ENCODE measurements at regions not wholly inside any gene's neighbourhood (a gene's known extent, or its start where the extent isn't known, plus 50 kb on each side); places are given as distances from the start of the nearest gene placed in this dataset.
A peak's percentile ranks its signal among the peaks of the same experiment; 100 is the strongest.

- no peak for DNase-seq (ENCODE audit: low read depth)
Observed at GRCh38 chr2:40786636-40787035, 334.7 kb upstream of the SLC8A1 start.

DNA sequence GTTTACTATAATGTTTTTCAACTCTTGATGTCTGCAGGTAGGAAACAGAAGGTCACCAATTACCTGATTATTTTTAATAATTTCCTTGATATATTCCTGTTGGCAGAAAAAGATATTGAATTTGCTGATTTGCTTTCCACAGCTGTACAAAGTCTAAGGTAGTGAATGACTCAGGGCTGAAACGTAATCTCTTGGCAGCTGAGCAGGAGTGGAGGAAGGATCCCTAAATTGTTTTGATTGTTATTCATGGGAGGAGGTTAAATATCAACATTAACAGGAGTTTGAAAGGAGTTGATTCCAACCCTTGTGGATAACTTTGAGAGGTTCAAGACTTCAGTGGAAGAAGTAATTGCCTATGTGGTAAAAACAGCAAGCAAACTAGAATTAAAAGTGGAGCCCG is 345.2 kb upstream of the SLC8A1 start:
- peak; percentile 69 for DNase-seq (ENCODE audit: low read depth)

GRCh38 chr2:40803900-40804299 is 352.0 kb upstream of the SLC8A1 start:
- no peak for DNase-seq (ENCODE audit: low read depth)

DNA sequence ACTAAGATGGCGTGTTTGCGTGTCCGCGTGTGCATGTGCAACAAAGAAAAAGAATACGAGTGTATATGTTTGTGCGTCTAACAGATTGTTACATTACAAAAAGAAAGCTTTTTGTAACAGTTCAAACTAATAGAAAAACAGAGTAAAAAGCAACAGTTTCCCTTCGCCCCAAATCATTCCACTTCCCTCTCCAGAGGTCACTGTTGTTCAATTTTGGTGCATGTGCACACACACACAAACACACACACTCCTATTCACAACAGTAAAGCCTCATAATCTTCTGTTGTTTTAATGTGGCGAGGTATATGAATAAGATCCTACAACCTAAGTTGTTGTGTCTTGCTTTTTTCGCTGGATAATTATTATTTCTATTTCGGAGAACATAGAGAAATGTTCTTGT is 357.3 kb upstream of the SLC8A1 start:
- DNase-seq (ENCODE audit: low read depth), result no peak

GRCh38 chr2:40814616-40815015 is 362.7 kb upstream of the SLC8A1 start:
- DNase-seq (ENCODE audit: low read depth), result peak; percentile 53

GRCh38 chr2:40820319-40820718 is 368.4 kb upstream of the SLC8A1 start:
- no peak for DNase-seq (ENCODE audit: low read depth)

DNA sequence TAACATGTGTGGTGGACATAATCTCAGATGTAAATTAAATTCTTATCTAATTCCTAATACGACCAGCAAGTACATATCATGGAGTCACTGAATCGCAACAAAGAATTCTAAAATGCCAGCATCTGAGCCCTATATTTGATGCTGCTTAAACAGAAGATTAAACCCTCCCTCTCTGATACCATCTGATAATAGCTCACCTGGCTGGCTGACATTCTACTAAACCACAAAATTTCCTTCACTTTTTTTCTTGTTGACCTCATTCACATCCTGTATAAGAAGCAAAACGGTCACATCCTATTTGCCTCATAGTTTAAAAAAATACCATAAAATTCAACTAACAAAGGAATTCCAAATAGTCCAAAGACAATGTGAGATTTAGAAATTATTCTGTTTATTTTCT is 371.6 kb upstream of the SLC8A1 start:
- no peak for DNase-seq (ENCODE audit: low read depth)

DNA sequence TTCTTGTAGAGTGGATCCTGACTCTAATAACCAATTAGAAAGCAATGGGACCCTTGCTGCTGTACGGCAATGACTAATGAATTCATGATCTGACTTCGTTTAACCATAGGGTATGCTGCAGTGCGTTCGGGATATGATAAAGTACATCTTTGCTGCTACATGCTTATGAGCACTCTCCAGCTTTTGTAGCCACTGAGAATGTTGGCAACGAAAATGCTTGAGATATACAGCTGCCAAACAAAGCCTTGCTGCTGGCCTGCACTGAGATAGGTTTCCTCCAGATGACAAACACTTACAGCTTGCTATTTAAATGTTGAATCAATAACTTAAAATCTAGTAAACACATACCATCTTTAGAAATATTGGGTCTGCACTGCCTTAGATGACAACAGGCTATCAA is 372.4 kb upstream of the SLC8A1 start:
- DNase-seq (ENCODE audit: low read depth), result no peak

DNA sequence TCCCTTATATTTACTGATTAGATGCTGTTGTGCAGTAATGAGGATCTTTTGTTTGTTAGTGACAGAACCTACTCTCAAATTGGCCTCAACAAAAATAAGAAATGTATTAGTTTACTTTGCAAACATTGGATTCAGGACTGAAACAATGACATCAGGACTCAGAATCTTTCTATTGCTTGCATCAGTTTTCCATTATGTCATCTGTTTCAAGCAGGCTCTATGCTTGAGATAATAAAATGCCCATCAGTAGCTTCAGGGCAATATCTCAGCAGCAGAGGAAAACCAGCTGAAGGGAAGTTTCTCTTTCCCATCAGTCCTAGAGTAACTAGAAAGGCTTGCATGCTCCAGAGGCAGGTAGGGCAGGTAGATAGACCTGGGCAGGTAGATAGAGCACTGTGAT is 375.5 kb upstream of the SLC8A1 start:
- no peak for DNase-seq (ENCODE audit: low read depth)

- no peak for DNase-seq (ENCODE audit: low read depth)
Observed at GRCh38 chr2:40831321-40831873, 379.5 kb upstream of the SLC8A1 start.

DNA sequence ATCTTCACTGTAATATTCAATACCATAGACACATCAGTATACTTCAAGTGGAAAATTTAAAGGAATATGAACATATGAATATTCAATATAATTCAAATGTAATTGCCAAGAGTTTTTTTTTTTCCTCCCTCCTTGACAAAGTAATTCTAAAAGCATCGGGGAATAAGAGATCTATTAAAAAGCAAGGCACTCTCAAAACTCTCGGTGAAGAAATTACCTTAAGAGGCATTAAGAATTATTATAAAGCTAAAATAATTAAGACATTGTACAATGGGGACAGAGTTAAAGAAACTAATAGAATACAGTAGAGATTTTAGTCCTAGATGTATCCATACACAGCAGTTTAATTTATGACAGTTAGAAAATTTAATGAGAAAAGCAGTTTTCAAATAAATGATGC is 390.0 kb upstream of the SLC8A1 start:
- no peak for DNase-seq (ENCODE audit: low read depth)

GRCh38 chr2:40844353-40845277 is 392.7 kb upstream of the SLC8A1 start:
- DNase-seq (ENCODE audit: low read depth), result no peak

- no peak for DNase-seq (ENCODE audit: low read depth)
Observed at GRCh38 chr2:40851661-40852060, 399.8 kb upstream of the SLC8A1 start.

DNA sequence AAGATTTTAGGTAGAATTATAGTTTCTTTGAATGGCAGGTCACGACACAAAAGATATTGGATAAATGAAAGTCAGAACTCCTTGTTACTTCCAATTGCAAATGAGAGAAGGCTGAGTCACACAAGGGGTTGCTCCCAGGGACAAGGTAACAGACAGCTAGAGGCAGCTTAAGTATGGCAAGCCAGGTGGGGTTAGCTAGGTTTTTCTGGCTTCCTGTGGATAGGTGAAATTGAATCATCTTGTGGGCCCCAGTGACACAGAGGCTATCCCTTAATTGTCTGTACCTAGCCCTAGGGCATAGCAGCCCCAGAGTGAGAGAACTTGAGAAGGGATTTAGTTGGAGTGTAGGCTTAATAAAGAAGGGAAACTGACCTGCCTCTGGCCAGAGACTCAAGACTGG is 407.7 kb upstream of the SLC8A1 start:
- DNase-seq (ENCODE audit: low read depth), result no peak

- DNase-seq (ENCODE audit: low read depth), result no peak
Observed at GRCh38 chr2:40867829-40868228, 415.9 kb upstream of the SLC8A1 start.

- no peak for DNase-seq (ENCODE audit: low read depth)
Observed at GRCh38 chr2:40872580-40872979, 420.7 kb upstream of the SLC8A1 start.

DNA sequence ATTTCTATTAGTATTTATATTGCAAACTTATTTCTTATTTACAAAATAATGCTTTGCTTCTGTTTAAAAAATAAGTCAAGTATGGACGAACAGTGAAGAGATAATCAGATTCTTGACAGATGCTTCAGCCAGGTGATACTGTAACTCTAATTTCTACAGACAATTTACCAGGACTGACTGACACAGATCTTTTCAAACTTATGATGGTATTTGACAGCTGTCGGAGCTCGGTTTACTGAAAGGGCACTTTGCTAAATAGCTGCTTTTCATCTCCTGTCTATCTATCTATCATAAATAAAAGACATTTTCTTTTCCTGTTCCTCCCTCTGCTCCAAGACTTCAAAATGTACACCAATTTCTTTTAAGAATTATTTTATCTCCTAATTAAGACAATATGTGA is 422.5 kb upstream of the SLC8A1 start:
- DNase-seq (ENCODE audit: low read depth), result no peak

DNA sequence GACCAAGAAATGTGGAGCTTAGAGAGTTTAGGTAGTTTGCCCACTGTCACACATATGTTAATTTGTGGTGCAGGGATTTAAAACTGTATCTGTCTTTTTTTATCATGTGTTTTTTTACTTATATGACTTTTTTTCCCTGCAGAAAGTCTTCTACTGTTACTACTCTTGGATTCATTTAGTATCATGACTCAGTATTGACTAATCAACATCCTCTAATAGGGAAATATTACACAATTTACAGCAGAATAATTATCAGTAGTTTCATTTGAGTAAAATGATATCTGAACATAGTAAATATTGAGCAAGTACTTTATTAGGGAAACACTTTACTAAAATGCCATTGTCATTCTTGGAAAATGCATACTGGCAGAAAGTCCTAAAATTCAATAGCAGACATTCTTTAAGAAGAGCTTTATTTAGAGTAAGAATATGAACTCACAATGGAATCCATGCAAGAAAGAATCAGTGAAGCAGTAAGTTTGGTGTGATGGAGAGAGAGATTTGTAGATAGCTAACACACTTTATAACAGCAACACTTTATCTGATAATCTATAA is 425.9 kb upstream of the SLC8A1 start:
- peak; percentile 11 for DNase-seq (ENCODE audit: low read depth)

DNA sequence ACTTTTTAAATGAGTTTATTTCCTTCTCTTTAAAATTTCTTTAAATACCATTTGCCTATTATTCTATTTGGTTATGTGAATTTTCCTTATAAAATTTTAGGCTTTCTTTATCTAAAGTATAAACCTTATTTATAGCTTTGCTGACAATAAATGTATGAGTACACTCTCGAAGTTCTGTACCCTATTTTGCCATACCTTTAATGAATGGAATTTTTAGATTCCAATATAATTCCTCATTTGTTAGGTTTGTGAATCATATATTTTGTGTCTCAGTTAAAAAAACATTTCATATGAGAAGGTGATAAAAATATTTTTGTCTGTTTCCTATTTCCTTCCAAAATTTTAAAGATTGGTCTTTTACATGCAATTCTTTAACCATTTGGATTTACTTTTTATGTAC is 427.4 kb upstream of the SLC8A1 start:
- no peak for DNase-seq (ENCODE audit: low read depth)

DNA sequence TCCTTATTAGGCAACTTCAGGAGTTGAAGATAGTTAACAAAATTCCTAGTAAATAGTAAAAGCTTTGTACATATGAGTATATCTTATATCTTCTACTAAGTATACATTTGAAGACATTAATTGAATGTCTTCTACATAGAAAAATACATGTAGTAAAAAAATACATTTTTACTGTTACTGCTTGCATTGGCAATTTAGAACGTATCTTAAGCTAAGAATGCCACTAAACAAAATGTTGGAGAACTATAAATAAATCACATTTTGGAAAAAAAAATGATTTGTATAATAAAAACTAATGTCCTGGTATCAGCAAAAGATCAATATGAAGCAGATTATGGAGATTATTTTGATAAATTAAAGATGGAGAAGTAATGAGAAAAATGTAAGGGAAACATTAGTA is 434.2 kb upstream of the SLC8A1 start:
- DNase-seq (ENCODE audit: low read depth), result no peak

- DNase-seq (ENCODE audit: low read depth), result no peak
Observed at GRCh38 chr2:40886655-40887054, 434.8 kb upstream of the SLC8A1 start.

GRCh38 chr2:40896358-40896757 is 444.5 kb upstream of the SLC8A1 start:
- DNase-seq (ENCODE audit: low read depth), result no peak

- DNase-seq (ENCODE audit: low read depth), result no peak
Observed at GRCh38 chr2:40914666-40915065, 462.8 kb upstream of the SLC8A1 start.
